ENCODE measurements at regions not wholly inside any gene's neighbourhood (a gene's known extent, or its start where the extent isn't known, plus 50 kb on each side); places are given as distances from the start of the nearest gene placed in this dataset.

- no peak for DNase-seq
Observed at GRCh38 chr14:98941481-98941880, 330.5 kb downstream of the BCL11B start.

GRCh38 chr14:98943907-98944306 is 328.1 kb downstream of the BCL11B start:
- no peak for DNase-seq

- no peak for DNase-seq
Observed at GRCh38 chr14:98944989-98945388, 327.0 kb downstream of the BCL11B start.

GRCh38 chr14:98945611-98946570 is 326.1 kb downstream of the BCL11B start:
- DNase-seq = no peak

GRCh38 chr14:98946940-98947339 is 325.1 kb downstream of the BCL11B start:
- no peak for DNase-seq

- DNase-seq = no peak
Observed at GRCh38 chr14:98947911-98948595, 323.9 kb downstream of the BCL11B start.

- DNase-seq = no peak
Observed at GRCh38 chr14:98949051-98949450, 322.9 kb downstream of the BCL11B start.

- DNase-seq = no peak
Observed at GRCh38 chr14:98949481-98950135, 322.4 kb downstream of the BCL11B start.

GRCh38 chr14:98950353-98950895 is 321.6 kb downstream of the BCL11B start:
- DNase-seq = no peak

GRCh38 chr14:98951031-98951430 is 321.0 kb downstream of the BCL11B start:
- DNase-seq = no peak

GRCh38 chr14:98951521-98952152 is 320.4 kb downstream of the BCL11B start:
- no peak for DNase-seq

- no peak for DNase-seq
Observed at GRCh38 chr14:98952593-98953350, 319.2 kb downstream of the BCL11B start.

- DNase-seq = no peak
Observed at GRCh38 chr14:98953551-98954348, 318.2 kb downstream of the BCL11B start.

- DNase-seq = no peak
Observed at GRCh38 chr14:98954349-98955000, 317.5 kb downstream of the BCL11B start.

- DNase-seq = no peak
Observed at GRCh38 chr14:98955036-98955740, 316.8 kb downstream of the BCL11B start.

GRCh38 chr14:98955741-98956070 is 316.3 kb downstream of the BCL11B start:
- no peak for DNase-seq

GRCh38 chr14:98956181-98956580 is 315.8 kb downstream of the BCL11B start:
- DNase-seq = no peak

- DNase-seq = no peak
Observed at GRCh38 chr14:98956661-98957060, 315.3 kb downstream of the BCL11B start.

- no peak for DNase-seq
Observed at GRCh38 chr14:98957211-98958047, 314.6 kb downstream of the BCL11B start.
